ENCODE measurements at regions not wholly inside any gene's neighbourhood (a gene's known extent, or its start where the extent isn't known, plus 50 kb on each side); places are given as distances from the start of the nearest gene placed in this dataset.
A peak's percentile ranks its signal among the peaks of the same experiment; 100 is the strongest.

- DNase-seq (no peak), ATAC-seq (ENCODE audit: low FRiP score in 2 of 2) (peak in 1 of 2 donors; percentile 80)
- no peak overlapping the region for H3K27ac ChIP-seq
- WGBS, 2 donors = 93 to 97% methylated on average over 5 of the region's 5 CpGs
- H3K9me3 ChIP-seq = no peaks in the 10 kb centered on the region
- H3K36me3 ChIP-seq = no peaks in the 10 kb centered on the region
- TF ChIP-seq, protein P1, sequence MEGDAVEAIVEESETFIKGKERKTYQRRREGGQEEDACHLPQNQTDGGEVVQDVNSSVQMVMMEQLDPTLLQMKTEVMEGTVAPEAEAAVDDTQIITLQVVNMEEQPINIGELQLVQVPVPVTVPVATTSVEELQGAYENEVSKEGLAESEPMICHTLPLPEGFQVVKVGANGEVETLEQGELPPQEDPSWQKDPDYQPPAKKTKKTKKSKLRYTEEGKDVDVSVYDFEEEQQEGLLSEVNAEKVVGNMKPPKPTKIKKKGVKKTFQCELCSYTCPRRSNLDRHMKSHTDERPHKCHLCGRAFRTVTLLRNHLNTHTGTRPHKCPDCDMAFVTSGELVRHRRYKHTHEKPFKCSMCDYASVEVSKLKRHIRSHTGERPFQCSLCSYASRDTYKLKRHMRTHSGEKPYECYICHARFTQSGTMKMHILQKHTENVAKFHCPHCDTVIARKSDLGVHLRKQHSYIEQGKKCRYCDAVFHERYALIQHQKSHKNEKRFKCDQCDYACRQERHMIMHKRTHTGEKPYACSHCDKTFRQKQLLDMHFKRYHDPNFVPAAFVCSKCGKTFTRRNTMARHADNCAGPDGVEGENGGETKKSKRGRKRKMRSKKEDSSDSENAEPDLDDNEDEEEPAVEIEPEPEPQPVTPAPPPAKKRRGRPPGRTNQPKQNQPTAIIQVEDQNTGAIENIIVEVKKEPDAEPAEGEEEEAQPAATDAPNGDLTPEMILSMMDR (IDR thresholded peaks at IDR 0.05) = no peak
- TF ChIP-seq POLR2A (IDR thresholded peaks at IDR 0.05) = no peak
- no peak for TF ChIP-seq POLR2AphosphoS5 (IDR thresholded peaks at IDR 0.05)
- TF ChIP-seq EP300 (IDR thresholded peaks at IDR 0.05) = no peak
- no peaks in the 10 kb centered on the region for H3K27me3 ChIP-seq
- no peaks in the 10 kb centered on the region for H3K4me1 ChIP-seq
- H3K4me3 ChIP-seq = no peak overlapping the region
These were observed 118.9 kb upstream of the UBL3 start for GRCh38 chr13:29969286-29969685.

- DNase-seq = no peak
- ATAC-seq (ENCODE audit: low FRiP score in 2 of 2) = no peak
- H3K27ac ChIP-seq = no peak overlapping the region
- WGBS, 2 donors = 89 to 91% methylated on average over 10 of the region's 10 CpGs
- H3K9me3 ChIP-seq = no peaks in the 10 kb centered on the region
- no peaks in the 10 kb centered on the region for H3K36me3 ChIP-seq
- TF ChIP-seq, protein P1 (IDR thresholded peaks at IDR 0.05) = no peak
- TF ChIP-seq POLR2A (IDR thresholded peaks at IDR 0.05) (no peak), POLR2AphosphoS5 (IDR thresholded peaks at IDR 0.05) (no peak), EP300 (IDR thresholded peaks at IDR 0.05) (no peak)
- no peaks in the 10 kb centered on the region for H3K4me1 ChIP-seq
- no peak overlapping the region for H3K4me3 ChIP-seq
- H3K27me3 ChIP-seq = no peaks in the 10 kb centered on the region
These were observed 113.9 kb upstream of the UBL3 start for GRCh38 chr13:29964181-29964845.

- no peak for ATAC-seq (ENCODE audit: low FRiP score in 2 of 2)
- no peaks in the 10 kb centered on the region for H3K27me3 ChIP-seq
- DNase-seq = no peak
- H3K4me1 ChIP-seq = no peaks in the 10 kb centered on the region
- no peaks in the 10 kb centered on the region for H3K9me3 ChIP-seq
- 60 to 65% methylated on average over 3 of the region's 3 CpGs for WGBS, 2 donors
- H3K36me3 ChIP-seq = no peaks in the 10 kb centered on the region
- no peak overlapping the region for H3K4me3 ChIP-seq
- no peak overlapping the region for H3K27ac ChIP-seq
- no peak for TF ChIP-seq POLR2AphosphoS5 (IDR thresholded peaks at IDR 0.05)
- no peak for TF ChIP-seq POLR2A (IDR thresholded peaks at IDR 0.05)
- no peak for TF ChIP-seq EP300 (IDR thresholded peaks at IDR 0.05)
- TF ChIP-seq, protein P1 (IDR thresholded peaks at IDR 0.05) = no peak
These were observed 112.7 kb upstream of the UBL3 start for GRCh38 chr13:29963089-29963488.

GRCh38 chr13:29961036-29961670, 110.7 kb upstream of the UBL3 start:
- no peaks in the 10 kb centered on the region for H3K36me3 ChIP-seq
- TF ChIP-seq EP300 (IDR thresholded peaks at IDR 0.05) = no peak
- TF ChIP-seq POLR2A (IDR thresholded peaks at IDR 0.05) = no peak
- TF ChIP-seq, protein P1 (IDR thresholded peaks at IDR 0.05) = no peak
- no peak for TF ChIP-seq POLR2AphosphoS5 (IDR thresholded peaks at IDR 0.05)
- WGBS, 2 donors = 77 to 79% methylated on average over 12 to 14 of the region's 14 CpGs

GRCh38 chr13:29959603-29960002, 109.2 kb upstream of the UBL3 start:
- H3K27me3 ChIP-seq = no peaks in the 10 kb centered on the region
- no peak overlapping the region for H3K4me3 ChIP-seq
- TF ChIP-seq POLR2AphosphoS5 (IDR thresholded peaks at IDR 0.05) (no peak), POLR2A (IDR thresholded peaks at IDR 0.05) (no peak), EP300 (IDR thresholded peaks at IDR 0.05) (no peak)
- TF ChIP-seq, protein P1 (IDR thresholded peaks at IDR 0.05) = no peak
- H3K4me1 ChIP-seq = no peaks in the 10 kb centered on the region
- 87 to 98% methylated on average over 8 of the region's 8 CpGs for WGBS, 2 donors
- H3K27ac ChIP-seq = no peak overlapping the region
- no peaks in the 10 kb centered on the region for H3K36me3 ChIP-seq
- DNase-seq (no peak), ATAC-seq (ENCODE audit: low FRiP score in 2 of 2) (no peak)
- no peaks in the 10 kb centered on the region for H3K9me3 ChIP-seq

More at GRCh38 chr13:29961036-29961670, 110.7 kb upstream of the UBL3 start:
- ATAC-seq (ENCODE audit: low FRiP score in 2 of 2) (no peak), DNase-seq (no peak)
- no peaks in the 10 kb centered on the region for H3K9me3 ChIP-seq
- no peak overlapping the region for H3K4me3 ChIP-seq
- no peak overlapping the region for H3K27ac ChIP-seq
- no peaks in the 10 kb centered on the region for H3K27me3 ChIP-seq
- H3K4me1 ChIP-seq = no peaks in the 10 kb centered on the region

All from upper lobe of left lung (tissue), 6 donors.